ENCODE measurements at regions not wholly inside any gene's neighbourhood (a gene's known extent, or its start where the extent isn't known, plus 50 kb on each side); places are given as distances from the start of the nearest gene placed in this dataset.
A peak's percentile ranks its signal among the peaks of the same experiment; 100 is the strongest.
"Not testable (repeated sequence)": the region's sequence is repeated elsewhere in the genome, so short reads cannot be mapped to it uniquely, and the experiment has no call there.

GRCh38 chr5:57719216-57719615 lies 236.6 kb upstream of the ACTBL2 start:
- DNase-seq (ENCODE audit: low read depth) (no peak), FAIRE-seq (no peak)
- H3K27me3 ChIP-seq (ENCODE audit: control insufficient read depth, insufficient read depth, low read length): no peaks in the 10 kb centered on the region
- no peaks in the 10 kb centered on the region for H3K36me3 ChIP-seq (ENCODE audit: control insufficient read depth, insufficient read depth, low read length)
- H3K4me3 ChIP-seq (ENCODE audit: low read depth, low read length): no peak overlapping the region
- TF ChIP-seq CTCF (IDR thresholded peaks at IDR 0.05; ENCODE audit: insufficient read depth, low read length, severe bottlenecking): no peak

GRCh38 chr5:57718155-57718554 lies 235.5 kb upstream of the ACTBL2 start:
- TF ChIP-seq CTCF (IDR thresholded peaks at IDR 0.05; ENCODE audit: insufficient read depth, low read length, severe bottlenecking): no peak
- Histone ChIP-seq H3K4me3 (ENCODE audit: low read depth, low read length) (no peak overlapping the region), H3K27me3 (ENCODE audit: control insufficient read depth, insufficient read depth, low read length) (no peaks in the 10 kb centered on the region), H3K36me3 (ENCODE audit: control insufficient read depth, insufficient read depth, low read length) (no peaks in the 10 kb centered on the region)
- no peak for FAIRE-seq
- peak; percentile 81 for DNase-seq (ENCODE audit: low read depth)

- TF ChIP-seq CTCF (IDR thresholded peaks at IDR 0.05; ENCODE audit: insufficient read depth, low read length, severe bottlenecking): no peak
- Histone ChIP-seq H3K36me3 (ENCODE audit: control insufficient read depth, insufficient read depth, low read length) (no peaks in the 10 kb centered on the region), H3K4me3 (ENCODE audit: low read depth, low read length) (no peak overlapping the region), H3K27me3 (ENCODE audit: control insufficient read depth, insufficient read depth, low read length) (no peaks in the 10 kb centered on the region)
- FAIRE-seq (no peak), DNase-seq (ENCODE audit: low read depth) (no peak)
These were observed 234.9 kb upstream of the ACTBL2 start for GRCh38 chr5:57717555-57717954.

GRCh38 chr5:57716661-57717060 lies 234.1 kb upstream of the ACTBL2 start:
- H3K27me3 ChIP-seq (ENCODE audit: control insufficient read depth, insufficient read depth, low read length): no peaks in the 10 kb centered on the region
- H3K4me3 ChIP-seq (ENCODE audit: low read depth, low read length): no peak overlapping the region
- FAIRE-seq (no peak), DNase-seq (ENCODE audit: low read depth) (peak; percentile 49)
- no peak for TF ChIP-seq CTCF (IDR thresholded peaks at IDR 0.05; ENCODE audit: insufficient read depth, low read length, severe bottlenecking)
- H3K36me3 ChIP-seq (ENCODE audit: control insufficient read depth, insufficient read depth, low read length): no peaks in the 10 kb centered on the region

GRCh38 chr5:57715296-57715695 lies 232.7 kb upstream of the ACTBL2 start:
- FAIRE-seq (no peak), DNase-seq (ENCODE audit: low read depth) (peak; percentile 53)
- H3K27me3 ChIP-seq (ENCODE audit: control insufficient read depth, insufficient read depth, low read length): no peaks in the 10 kb centered on the region
- H3K4me3 ChIP-seq (ENCODE audit: low read depth, low read length): no peak overlapping the region
- TF ChIP-seq CTCF (IDR thresholded peaks at IDR 0.05; ENCODE audit: insufficient read depth, low read length, severe bottlenecking): no peak
- H3K36me3 ChIP-seq (ENCODE audit: control insufficient read depth, insufficient read depth, low read length): no peaks in the 10 kb centered on the region

- FAIRE-seq; H3K4me3 ChIP-seq (ENCODE audit: low read depth, low read length); H3K36me3 ChIP-seq (ENCODE audit: control insufficient read depth, insufficient read depth, low read length); DNase-seq (ENCODE audit: low read depth); H3K27me3 ChIP-seq (ENCODE audit: control insufficient read depth, insufficient read depth, low read length): not testable (repeated sequence)
These were observed 230.9 kb upstream of the ACTBL2 start for GRCh38 chr5:57713535-57713934.
